ENCODE measurements at regions not wholly inside any gene's neighbourhood (a gene's known extent, or its start where the extent isn't known, plus 50 kb on each side); places are given as distances from the start of the nearest gene placed in this dataset.

DNA sequence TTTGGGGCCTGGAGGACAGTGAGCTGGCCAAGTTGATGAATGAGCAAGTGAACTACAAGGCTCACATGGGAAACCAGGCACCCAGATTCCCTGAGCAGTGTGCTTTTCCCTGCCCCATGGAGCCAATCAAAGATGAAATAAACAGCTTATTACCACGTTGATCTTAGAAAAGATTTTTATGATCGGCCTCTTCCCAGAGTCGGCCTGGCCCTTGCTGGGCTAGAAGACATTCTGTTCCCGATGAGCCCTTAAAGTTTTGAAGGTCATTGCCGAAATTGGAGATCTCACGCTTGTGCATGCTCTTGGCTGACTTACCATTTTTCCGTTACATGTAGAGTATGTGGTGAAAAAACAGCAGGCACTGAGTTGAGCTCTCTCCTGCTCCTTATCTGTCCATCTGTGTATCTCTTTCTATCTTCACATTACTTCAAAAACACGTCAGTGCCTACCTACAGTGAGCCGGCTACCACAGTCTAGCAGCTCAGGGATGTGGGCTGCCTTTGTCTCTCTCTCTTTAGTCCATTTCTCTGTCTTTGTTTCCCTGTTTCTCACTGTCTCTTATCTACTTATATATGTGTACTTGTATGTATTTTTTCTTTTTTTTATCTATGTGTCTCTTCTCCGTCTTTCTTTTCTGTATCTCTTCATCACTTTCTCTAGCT, 248.8 kb upstream of the USP24 start:
- TF ChIP-seq POLR2AphosphoS5 (IDR thresholded peaks at IDR 0.05; ENCODE audit: low read depth) (no peak), REST (IDR thresholded peaks at IDR 0.05; ENCODE audit: insufficient replicate concordance, low read depth) (no peak), GABPA (IDR thresholded peaks at IDR 0.05; ENCODE audit: low read depth) (no peak)
- TF ChIP-seq, protein P1, sequence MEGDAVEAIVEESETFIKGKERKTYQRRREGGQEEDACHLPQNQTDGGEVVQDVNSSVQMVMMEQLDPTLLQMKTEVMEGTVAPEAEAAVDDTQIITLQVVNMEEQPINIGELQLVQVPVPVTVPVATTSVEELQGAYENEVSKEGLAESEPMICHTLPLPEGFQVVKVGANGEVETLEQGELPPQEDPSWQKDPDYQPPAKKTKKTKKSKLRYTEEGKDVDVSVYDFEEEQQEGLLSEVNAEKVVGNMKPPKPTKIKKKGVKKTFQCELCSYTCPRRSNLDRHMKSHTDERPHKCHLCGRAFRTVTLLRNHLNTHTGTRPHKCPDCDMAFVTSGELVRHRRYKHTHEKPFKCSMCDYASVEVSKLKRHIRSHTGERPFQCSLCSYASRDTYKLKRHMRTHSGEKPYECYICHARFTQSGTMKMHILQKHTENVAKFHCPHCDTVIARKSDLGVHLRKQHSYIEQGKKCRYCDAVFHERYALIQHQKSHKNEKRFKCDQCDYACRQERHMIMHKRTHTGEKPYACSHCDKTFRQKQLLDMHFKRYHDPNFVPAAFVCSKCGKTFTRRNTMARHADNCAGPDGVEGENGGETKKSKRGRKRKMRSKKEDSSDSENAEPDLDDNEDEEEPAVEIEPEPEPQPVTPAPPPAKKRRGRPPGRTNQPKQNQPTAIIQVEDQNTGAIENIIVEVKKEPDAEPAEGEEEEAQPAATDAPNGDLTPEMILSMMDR (IDR thresholded peaks at IDR 0.05; ENCODE audit: insufficient read depth, low read length): no peak
